ENCODE measurements at regions not wholly inside any gene's neighbourhood (a gene's known extent, or its start where the extent isn't known, plus 50 kb on each side); places are given as distances from the start of the nearest gene placed in this dataset.

GRCh38 chr5:17989036-17989435 is 354.8 kb downstream of the TAF11L14 start:
- H3K4me3 Mint-ChIP-seq, result no peak overlapping the region
- H3K36me3 Mint-ChIP-seq, result no peaks in the 10 kb centered on the region
- H3K27ac Mint-ChIP-seq, result no peak overlapping the region

GRCh38 chr5:17989567-17990563 is 355.6 kb downstream of the TAF11L14 start:
- Mint-ChIP-seq H3K27me3 (no peaks in the 10 kb centered on the region), H3K27ac (no peak overlapping the region), H3K4me1 (ENCODE audit: unreplicated experiment) (no peaks in the 10 kb centered on the region), H3K36me3 (no peaks in the 10 kb centered on the region), H3K4me3 (no peak overlapping the region), H3K9me3 (no peaks in the 10 kb centered on the region)
- no peak for TF ChIP-seq CTCF (conservative IDR thresholded peaks at IDR 0.05)
- no peak for DNase-seq (ENCODE audit: extremely low spot score, unreplicated experiment)

More at GRCh38 chr5:17989036-17989435, 354.8 kb downstream of the TAF11L14 start:
- DNase-seq (ENCODE audit: extremely low spot score, unreplicated experiment), result no peak
- H3K4me1 Mint-ChIP-seq (ENCODE audit: unreplicated experiment), result no peaks in the 10 kb centered on the region
- H3K9me3 Mint-ChIP-seq, result no peaks in the 10 kb centered on the region
- H3K27me3 Mint-ChIP-seq, result no peaks in the 10 kb centered on the region
- no peak for TF ChIP-seq CTCF (conservative IDR thresholded peaks at IDR 0.05)

GRCh38 chr5:17991775-17992174 is 357.5 kb downstream of the TAF11L14 start:
- Mint-ChIP-seq H3K4me3 (no peak overlapping the region), H3K27me3 (no peaks in the 10 kb centered on the region), H3K36me3 (no peaks in the 10 kb centered on the region), H3K9me3 (no peaks in the 10 kb centered on the region), H3K27ac (no peak overlapping the region), H3K4me1 (ENCODE audit: unreplicated experiment) (no peaks in the 10 kb centered on the region)
- TF ChIP-seq CTCF (conservative IDR thresholded peaks at IDR 0.05), result no peak
- no peak for DNase-seq (ENCODE audit: extremely low spot score, unreplicated experiment)

- no peaks in the 10 kb centered on the region for H3K27me3 Mint-ChIP-seq
- no peaks in the 10 kb centered on the region for H3K36me3 Mint-ChIP-seq
- H3K9me3 Mint-ChIP-seq, result no peaks in the 10 kb centered on the region
- no peak for TF ChIP-seq CTCF (conservative IDR thresholded peaks at IDR 0.05)
- no peak for DNase-seq (ENCODE audit: extremely low spot score, unreplicated experiment)
- H3K27ac Mint-ChIP-seq, result no peak overlapping the region
- H3K4me1 Mint-ChIP-seq (ENCODE audit: unreplicated experiment), result no peaks in the 10 kb centered on the region
- no peak overlapping the region for H3K4me3 Mint-ChIP-seq
Observed at GRCh38 chr5:17992291-17992690, 358.0 kb downstream of the TAF11L14 start.

- no peak overlapping the region for H3K4me3 Mint-ChIP-seq
- no peaks in the 10 kb centered on the region for H3K4me1 Mint-ChIP-seq (ENCODE audit: unreplicated experiment)
- no peaks in the 10 kb centered on the region for H3K36me3 Mint-ChIP-seq
- no peaks in the 10 kb centered on the region for H3K27me3 Mint-ChIP-seq
- TF ChIP-seq CTCF (conservative IDR thresholded peaks at IDR 0.05), result no peak
- no peak for DNase-seq (ENCODE audit: extremely low spot score, unreplicated experiment)
- H3K27ac Mint-ChIP-seq, result no peak overlapping the region
- no peaks in the 10 kb centered on the region for H3K9me3 Mint-ChIP-seq
Observed at GRCh38 chr5:17995997-17996396, 361.7 kb downstream of the TAF11L14 start.
